HG02623 (cell line): ENCODE measurements at regions not wholly inside any gene's neighbourhood (a gene's known extent, or its start where the extent isn't known, plus 50 kb on each side); places are given as distances from the start of the nearest gene placed in this dataset.
"Not testable (repeated sequence)": the region's sequence is repeated elsewhere in the genome, so short reads cannot be mapped to it uniquely, and the experiment has no call there.

Experiments
- ATAC-seq: cut with Tn5 transposase; IDR thresholded peaks from one replicate; pipeline ENCODE4 v1.9.1; 2021; ENCODE audit warnings: moderate library complexity; ENCODE audit not compliant: unreplicated experiment

GRCh38 chr4:158395889-158396288 lies 125.8 kb upstream of the RXFP1 start:
- no peak for ATAC-seq

GRCh38 chr4:158397781-158398180 lies 123.9 kb upstream of the RXFP1 start:
- no peak for ATAC-seq

- ATAC-seq, result not testable (repeated sequence)
Observed at GRCh38 chr4:158407961-158408360, 113.7 kb upstream of the RXFP1 start.

- no peak for ATAC-seq
Observed at GRCh38 chr4:158410272-158410671, 111.4 kb upstream of the RXFP1 start.

- no peak for ATAC-seq
Observed at GRCh38 chr4:158411269-158411668, 110.4 kb upstream of the RXFP1 start.

GRCh38 chr4:158418679-158419078 lies 103.0 kb upstream of the RXFP1 start:
- not testable (repeated sequence) for ATAC-seq

GRCh38 chr4:158420782-158421181 lies 100.9 kb upstream of the RXFP1 start:
- ATAC-seq, result no peak

- ATAC-seq, result no peak
Observed at GRCh38 chr4:158422546-158422945, 99.1 kb upstream of the RXFP1 start.

- no peak for ATAC-seq
Observed at GRCh38 chr4:158428242-158428641, 93.4 kb upstream of the RXFP1 start.

- ATAC-seq, result no peak
Observed at GRCh38 chr4:158442736-158443135, 78.9 kb upstream of the RXFP1 start.

GRCh38 chr4:158443731-158444130 lies 78.0 kb upstream of the RXFP1 start:
- ATAC-seq, result no peak

- ATAC-seq, result no peak
Observed at GRCh38 chr4:158444621-158445020, 77.1 kb upstream of the RXFP1 start.

GRCh38 chr4:158446106-158446505 lies 75.6 kb upstream of the RXFP1 start:
- no peak for ATAC-seq

- ATAC-seq, result no peak
Observed at GRCh38 chr4:158450741-158451140, 70.9 kb upstream of the RXFP1 start.

GRCh38 chr4:158452116-158452515 lies 69.6 kb upstream of the RXFP1 start:
- ATAC-seq, result not testable (repeated sequence)

GRCh38 chr4:158458271-158458895 lies 63.3 kb upstream of the RXFP1 start:
- ATAC-seq, result no peak

- no peak for ATAC-seq
Observed at GRCh38 chr4:158459085-158459820, 62.4 kb upstream of the RXFP1 start.

GRCh38 chr4:158461336-158461735 lies 60.3 kb upstream of the RXFP1 start:
- ATAC-seq, result no peak

- no peak for ATAC-seq
Observed at GRCh38 chr4:158462611-158463010, 59.1 kb upstream of the RXFP1 start.
